GM18508 (cell line): ENCODE measurements at regions not wholly inside any gene's neighbourhood (a gene's known extent, or its start where the extent isn't known, plus 50 kb on each side); places are given as distances from the start of the nearest gene placed in this dataset.
"Not testable (repeated sequence)": the region's sequence is repeated elsewhere in the genome, so short reads cannot be mapped to it uniquely, and the experiment has no call there.

Experiments used
- ATAC-seq: cut with Tn5 transposase; IDR thresholded peaks from one replicate; pipeline ENCODE4 v1.9.1; 2021; ENCODE audit warnings: moderate number of reproducible peaks; ENCODE audit not compliant: insufficient read depth, unreplicated experiment

GRCh38 chr15:87563869-87564268 is 692.7 kb downstream of the NTRK3 start:
- ATAC-seq = no peak

- ATAC-seq = no peak
Observed at GRCh38 chr15:87562203-87562602, 694.3 kb downstream of the NTRK3 start.

- no peak for ATAC-seq
Observed at GRCh38 chr15:87561641-87562040, 694.9 kb downstream of the NTRK3 start.

- no peak for ATAC-seq
Observed at GRCh38 chr15:87557881-87558280, 698.7 kb downstream of the NTRK3 start.

- no peak for ATAC-seq
Observed at GRCh38 chr15:87556886-87557285, 699.7 kb downstream of the NTRK3 start.

GRCh38 chr15:87549860-87550259 is 706.7 kb downstream of the NTRK3 start:
- ATAC-seq = no peak

- ATAC-seq = no peak
Observed at GRCh38 chr15:87549296-87549695, 707.2 kb downstream of the NTRK3 start.

- not testable (repeated sequence) for ATAC-seq
Observed at GRCh38 chr15:87548590-87548989, 707.9 kb downstream of the NTRK3 start.

- ATAC-seq = no peak
Observed at GRCh38 chr15:87547470-87548181, 708.9 kb downstream of the NTRK3 start.

- ATAC-seq = no peak
Observed at GRCh38 chr15:87538327-87538834, 718.2 kb downstream of the NTRK3 start.

GRCh38 chr15:87537295-87537694 is 719.2 kb downstream of the NTRK3 start:
- no peak for ATAC-seq

GRCh38 chr15:87533637-87534036 is 722.9 kb downstream of the NTRK3 start:
- not testable (repeated sequence) for ATAC-seq

- ATAC-seq = no peak
Observed at GRCh38 chr15:87528873-87529272, 727.7 kb downstream of the NTRK3 start.

- ATAC-seq = no peak
Observed at GRCh38 chr15:87527875-87528274, 728.7 kb downstream of the NTRK3 start.

- ATAC-seq = no peak
Observed at GRCh38 chr15:87527416-87527815, 729.1 kb downstream of the NTRK3 start.

- no peak for ATAC-seq
Observed at GRCh38 chr15:87523516-87523915, 733.0 kb downstream of the NTRK3 start.

GRCh38 chr15:87522997-87523396 is 733.5 kb downstream of the NTRK3 start:
- ATAC-seq = no peak

GRCh38 chr15:87518957-87519356 is 737.6 kb downstream of the NTRK3 start:
- no peak for ATAC-seq

- no peak for ATAC-seq
Observed at GRCh38 chr15:87508086-87508485, 748.5 kb downstream of the NTRK3 start.

- no peak for ATAC-seq
Observed at GRCh38 chr15:87502173-87502572, 754.4 kb downstream of the NTRK3 start.

GRCh38 chr15:87500240-87500639 is 756.3 kb downstream of the NTRK3 start:
- no peak for ATAC-seq

- ATAC-seq = no peak
Observed at GRCh38 chr15:87498560-87498959, 758.0 kb downstream of the NTRK3 start.
